Inflammatory macrophage treated with lipopolysaccharide for 4 hours (primary cell): ENCODE measurements at regions not wholly inside any gene's neighbourhood (a gene's known extent, or its start where the extent isn't known, plus 50 kb on each side); places are given as distances from the start of the nearest gene placed in this dataset.
A peak's percentile ranks its signal among the peaks of the same experiment; 100 is the strongest.
"Not testable (repeated sequence)": the region's sequence is repeated elsewhere in the genome, so short reads cannot be mapped to it uniquely, and the experiment has no call there.

ENCODE experiments used
- DNase-seq: peaks from one replicate; pipeline ENCODE4 v3.0.0-alpha.2; 2020

DNA sequence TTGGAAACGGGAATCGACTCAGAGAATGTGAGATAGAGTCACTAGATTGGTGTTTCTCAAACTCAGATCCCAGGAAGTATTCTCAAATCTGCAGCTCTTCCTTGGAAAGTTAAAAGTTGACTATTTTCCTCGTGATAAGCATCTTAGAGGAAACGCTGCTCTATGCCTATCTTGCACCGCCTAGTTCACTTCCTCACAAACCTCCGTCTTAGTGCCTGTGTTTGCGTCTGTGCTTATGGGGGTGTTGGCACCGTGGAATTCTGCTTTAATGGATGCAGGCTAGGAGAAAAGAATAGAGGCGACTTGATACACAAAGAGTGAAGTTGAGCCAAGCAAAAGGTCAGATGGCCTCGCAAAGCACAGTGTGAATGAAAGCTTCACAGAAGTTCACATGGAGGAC, 255.3 kb upstream of the ID2 start:
- no peak for DNase-seq

DNA sequence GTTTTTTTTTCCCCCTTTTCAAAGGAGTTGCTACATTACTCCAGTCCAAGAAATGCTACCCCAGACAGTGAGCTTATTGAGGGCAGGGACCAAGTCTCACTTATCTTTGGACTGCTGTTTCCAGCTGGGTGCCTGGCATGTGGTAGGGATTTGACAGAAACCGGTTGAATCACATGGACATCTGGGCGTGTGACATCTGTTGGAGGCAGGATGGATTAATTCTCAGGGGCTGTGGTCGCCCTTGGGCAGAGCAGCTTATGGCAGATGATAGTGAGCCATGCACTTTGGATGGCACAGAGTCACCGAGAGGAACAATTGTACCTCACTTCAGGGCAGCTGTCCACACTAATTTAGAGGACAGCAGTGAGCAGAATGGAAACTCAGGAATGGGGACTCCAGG, 254.6 kb upstream of the ID2 start:
- no peak for DNase-seq

GRCh38 chr2:8430628-8431027, 251.2 kb upstream of the ID2 start:
- no peak for DNase-seq

DNA sequence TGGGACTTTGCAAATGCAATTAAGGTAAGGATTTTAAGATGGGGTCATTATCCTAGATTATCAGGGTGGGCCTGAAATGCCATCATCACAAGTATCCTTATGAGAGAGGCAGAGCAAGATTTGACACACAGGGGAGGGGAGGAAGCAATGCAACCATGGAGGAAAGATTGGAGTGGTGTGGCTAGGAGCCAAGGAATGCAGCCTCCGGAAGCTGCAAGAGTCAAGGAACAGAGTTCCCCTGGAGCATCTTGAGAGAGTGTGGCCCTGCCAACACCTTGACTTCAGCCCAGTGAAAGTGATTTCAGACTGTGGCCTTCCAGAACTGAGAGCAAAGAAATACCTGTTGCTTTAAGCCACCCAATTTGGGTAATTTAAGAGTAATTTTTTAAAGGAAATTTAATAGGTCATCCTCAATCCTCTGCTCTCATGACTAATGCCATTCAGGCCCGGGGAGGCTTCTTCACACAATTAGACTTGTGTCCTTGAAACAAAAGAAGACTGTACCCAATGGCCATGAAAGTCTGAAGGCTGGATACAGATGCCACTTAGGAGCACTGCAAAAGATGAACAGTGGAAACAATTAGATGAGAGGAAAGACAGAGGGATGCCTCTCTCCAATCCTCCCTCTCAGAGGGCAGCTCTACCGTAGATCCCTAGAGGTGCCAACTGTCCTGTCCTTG, 250.3 kb upstream of the ID2 start:
- DNase-seq, result no peak

GRCh38 chr2:8432706-8433336, 249.0 kb upstream of the ID2 start:
- peak; percentile 66 for DNase-seq

GRCh38 chr2:8433390-8433789, 248.5 kb upstream of the ID2 start:
- DNase-seq, result no peak

GRCh38 chr2:8435608-8436007, 246.2 kb upstream of the ID2 start:
- DNase-seq, result no peak

DNA sequence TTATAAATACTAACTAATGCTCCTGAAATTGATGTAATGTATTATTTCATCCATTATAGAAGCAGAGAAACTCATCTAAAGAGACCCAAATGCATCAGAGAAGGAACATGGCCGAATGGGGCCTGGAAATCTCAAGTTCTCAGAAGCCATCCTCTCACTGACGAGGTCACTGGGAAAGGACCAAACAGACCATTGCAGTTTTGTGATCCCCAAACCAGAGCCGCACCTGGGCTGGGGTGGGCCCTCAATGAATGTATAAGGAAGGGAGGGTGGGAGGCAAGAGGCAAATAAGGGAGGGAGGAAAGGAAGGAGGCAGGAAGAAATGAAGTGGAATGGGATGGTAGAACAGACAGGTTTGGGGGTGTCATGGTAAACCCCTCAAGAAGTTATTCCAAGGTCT, 245.3 kb upstream of the ID2 start:
- DNase-seq, result no peak

GRCh38 chr2:8437228-8437948, 244.5 kb upstream of the ID2 start:
- DNase-seq, result no peak

- no peak for DNase-seq
Measured at GRCh38 chr2:8437949-8438400, 243.9 kb upstream of the ID2 start.

- DNase-seq, result peak; percentile 59
Measured at GRCh38 chr2:8438476-8438875, 243.4 kb upstream of the ID2 start.

DNA sequence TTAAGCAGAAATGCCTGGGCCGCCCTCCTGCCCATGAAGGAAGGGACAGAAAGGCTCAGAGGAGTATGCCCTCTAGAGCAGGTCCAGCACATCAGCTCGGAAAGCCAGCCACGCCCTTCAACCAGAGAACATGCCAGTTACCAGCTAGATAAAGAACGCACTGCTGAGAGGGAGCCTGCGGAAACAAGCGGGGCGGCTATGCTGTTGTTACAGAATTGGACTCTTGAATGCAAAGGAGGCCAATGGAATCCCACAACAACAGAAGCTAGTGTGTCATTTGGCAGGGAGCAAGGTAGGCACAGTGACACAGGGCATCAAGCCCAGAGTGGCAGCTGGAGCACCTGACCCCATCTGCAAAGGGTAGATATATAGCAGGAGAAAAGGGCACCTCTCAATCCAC, 242.9 kb upstream of the ID2 start:
- no peak for DNase-seq

DNA sequence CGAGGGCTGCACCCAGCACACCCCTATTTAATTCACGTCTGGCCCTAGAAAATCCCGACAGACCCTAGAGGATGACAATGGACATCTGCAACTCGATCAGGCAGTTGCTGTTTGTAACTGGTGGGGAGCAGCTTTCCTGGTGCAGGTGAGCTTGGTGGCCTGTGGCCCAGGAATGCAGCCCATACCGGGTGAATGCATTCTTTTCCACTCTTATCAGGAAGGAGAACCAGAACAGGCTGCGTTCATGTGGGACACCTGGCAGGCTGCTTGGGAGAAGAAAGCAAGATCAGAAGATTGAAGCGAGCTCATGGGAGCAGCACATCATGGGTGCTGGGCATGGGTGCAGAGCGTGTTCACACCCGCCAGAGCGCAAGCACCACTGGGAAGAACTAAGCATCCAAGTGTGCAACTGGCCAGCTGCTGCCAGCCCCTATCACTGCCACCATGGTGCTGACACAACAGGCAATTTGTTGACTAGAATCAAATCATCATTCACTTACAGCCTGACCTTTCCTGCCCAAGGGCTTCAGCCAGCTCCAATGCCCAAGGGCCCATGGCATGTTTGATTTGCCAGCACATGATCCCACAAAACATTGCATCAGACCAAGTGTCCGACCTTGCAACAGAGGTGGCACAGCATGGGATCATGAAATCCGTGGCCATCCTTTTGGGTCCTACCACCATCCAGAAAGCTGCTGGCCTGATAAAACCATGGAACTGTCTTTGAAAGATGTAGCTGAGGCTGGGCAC, 241.7 kb upstream of the ID2 start:
- no peak for DNase-seq

DNA sequence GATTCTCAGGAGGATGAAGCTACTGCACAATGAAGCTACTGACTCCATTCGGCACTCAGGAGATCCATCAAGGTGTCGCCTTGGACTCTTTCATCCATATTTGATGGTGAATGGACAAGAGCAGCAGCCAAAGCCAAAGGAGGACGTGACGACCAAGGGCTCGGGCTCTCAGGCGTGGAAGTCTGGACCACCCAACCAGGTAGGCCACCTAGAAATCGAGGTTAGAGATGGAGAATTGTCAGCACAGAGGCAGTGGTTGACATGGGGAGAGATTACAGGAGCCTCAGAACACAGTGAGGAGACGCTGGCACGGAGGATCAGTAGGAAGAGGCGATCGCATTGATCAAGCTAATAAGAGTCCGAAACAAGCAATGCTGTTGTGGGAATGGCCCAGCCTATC, 240.5 kb upstream of the ID2 start:
- DNase-seq, result no peak

- DNase-seq, result peak; percentile 38
Measured at GRCh38 chr2:8441986-8442385, 239.9 kb upstream of the ID2 start.

- DNase-seq, result no peak
Measured at GRCh38 chr2:8442833-8443486, 238.9 kb upstream of the ID2 start.

DNA sequence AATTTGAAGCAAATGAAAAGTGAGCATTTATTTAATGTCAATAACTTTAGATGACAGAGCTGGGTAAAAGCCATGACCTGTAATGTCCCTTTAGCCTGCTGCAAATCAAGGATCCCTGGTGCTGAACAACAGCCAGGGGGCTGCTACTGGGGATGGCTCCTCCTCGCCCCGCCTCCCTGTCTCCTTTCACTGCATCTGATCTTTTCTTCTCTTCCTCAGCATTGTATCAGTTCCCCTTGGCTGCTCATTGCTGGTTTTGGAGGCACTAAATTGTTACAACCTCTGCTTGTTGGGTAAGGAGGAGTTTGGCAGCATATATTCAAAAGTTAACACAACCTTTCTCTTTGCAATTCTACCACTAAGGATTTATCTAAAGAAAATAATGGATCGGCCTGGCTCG, 236.3 kb upstream of the ID2 start:
- DNase-seq, result no peak

DNA sequence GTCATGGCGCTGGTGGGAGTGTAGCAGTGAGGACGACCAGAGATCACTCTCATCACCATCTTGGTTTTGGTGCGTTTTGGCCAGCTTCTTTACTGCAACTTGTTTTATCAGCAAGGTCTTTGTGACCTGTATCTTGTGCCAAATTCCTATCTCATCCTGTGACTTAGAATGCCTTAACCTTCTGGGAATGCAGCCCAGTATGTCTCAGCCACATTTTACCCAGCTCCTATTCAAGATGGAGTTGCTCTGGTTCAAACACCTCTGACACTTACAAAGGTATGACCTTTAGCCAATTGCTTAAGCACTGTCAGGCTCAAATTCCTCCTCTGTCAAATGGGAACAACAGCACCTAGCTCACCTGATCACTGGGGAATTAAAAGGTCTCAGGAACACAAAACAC, 235.1 kb upstream of the ID2 start:
- DNase-seq, result not testable (repeated sequence)

DNA sequence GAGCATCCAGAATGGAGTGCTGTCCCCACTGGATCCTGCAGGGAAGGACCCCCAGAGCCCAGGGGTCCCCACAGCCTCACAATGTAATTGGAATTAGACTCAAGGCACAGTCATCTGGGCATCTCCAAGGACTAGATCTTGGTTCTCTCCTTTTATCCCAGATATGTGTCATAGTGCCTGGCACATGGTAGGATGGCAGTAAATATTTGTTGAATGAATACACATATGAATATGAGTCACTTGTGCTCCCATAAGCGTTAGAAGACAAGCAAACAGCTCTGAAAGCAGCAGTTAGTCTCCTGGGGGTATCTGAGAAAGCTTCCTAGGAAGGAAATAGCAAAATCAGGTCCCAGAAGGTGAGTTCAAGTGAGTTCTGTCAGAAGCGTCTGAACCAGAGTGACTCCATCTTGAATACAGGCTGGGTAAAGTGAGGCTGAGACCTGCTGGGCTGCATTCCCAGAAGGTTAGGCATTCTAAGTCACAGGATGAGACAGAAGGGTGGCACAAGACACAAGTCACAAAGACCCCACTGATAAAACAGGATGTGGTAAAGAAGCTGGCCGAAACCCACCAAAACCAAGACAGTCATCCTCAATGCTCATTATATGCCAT, 234.1 kb upstream of the ID2 start:
- no peak for DNase-seq

DNA sequence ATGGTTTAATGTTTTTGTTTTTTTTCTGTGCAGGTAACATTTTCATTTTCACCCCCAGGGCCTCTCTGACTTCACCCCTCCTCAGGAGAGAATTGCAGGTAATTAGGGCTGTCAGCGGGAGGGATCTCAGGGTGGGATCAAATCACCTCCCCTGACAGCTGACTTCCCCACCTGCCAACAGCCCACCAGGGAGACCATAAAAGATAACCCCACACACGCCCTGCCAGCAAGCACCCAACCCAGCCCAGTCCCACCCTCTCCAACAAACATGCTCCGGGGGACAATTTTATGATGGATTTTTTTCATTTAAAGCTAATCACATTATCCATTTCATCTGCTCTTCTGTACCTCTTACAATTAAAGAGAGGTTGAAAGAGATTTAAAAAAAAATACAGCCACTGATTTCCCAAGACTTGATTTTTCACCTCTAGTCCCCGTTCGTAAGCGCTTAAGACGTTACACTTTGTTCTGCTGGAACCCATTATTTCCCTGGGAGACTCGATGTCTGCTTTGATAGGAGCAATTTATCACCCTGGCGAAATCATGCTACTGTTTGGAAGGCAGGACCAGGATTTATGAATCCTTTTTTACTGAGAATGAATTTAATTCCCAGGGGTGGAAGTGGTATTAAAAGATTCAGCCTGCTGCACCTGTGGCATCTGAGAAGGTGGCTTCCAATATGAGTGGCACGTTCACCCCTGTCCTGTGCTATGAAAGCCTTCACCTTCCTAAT, 232.9 kb upstream of the ID2 start:
- DNase-seq, result no peak

DNA sequence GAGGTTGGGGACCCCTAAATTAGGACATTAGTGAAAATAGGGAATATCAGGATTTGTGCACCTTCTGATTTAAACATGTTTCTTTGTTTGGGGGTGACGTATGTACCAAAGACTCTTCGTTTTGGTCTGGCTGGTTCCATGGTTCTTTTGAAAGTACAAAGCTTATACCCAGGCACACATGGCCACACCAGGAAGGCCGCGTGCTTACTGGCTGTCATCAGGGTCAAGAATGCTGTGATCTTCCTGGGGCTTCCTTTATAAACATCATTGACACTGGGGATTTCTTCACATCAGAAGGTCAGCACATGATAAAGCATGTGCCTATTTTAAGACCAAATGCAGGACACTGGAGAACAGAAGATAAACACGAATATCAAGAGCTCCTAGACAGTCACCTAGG, 230.6 kb upstream of the ID2 start:
- no peak for DNase-seq

- no peak for DNase-seq
Measured at GRCh38 chr2:8452296-8452695, 229.6 kb upstream of the ID2 start.
